ENCODE measurements at regions not wholly inside any gene's neighbourhood (a gene's known extent, or its start where the extent isn't known, plus 50 kb on each side); places are given as distances from the start of the nearest gene placed in this dataset.

- H3K27me3 ChIP-seq: no peaks in the 10 kb centered on the region
- no peaks in the 10 kb centered on the region for H3K79me2 ChIP-seq
- no peak overlapping the region for H3K4me3 ChIP-seq
- H2AFZ ChIP-seq: no peak overlapping the region
- DNase-seq (ENCODE audit: low spot score): no peak
- 86% methylated on average over 2 of the region's 2 CpGs for WGBS (ENCODE audit: low lambda C conversion rate, missing lambda C conversion rate)
- H3K27ac ChIP-seq: no peak overlapping the region
- no peaks in the 10 kb centered on the region for H4K20me1 ChIP-seq (ENCODE audit: insufficient read depth, poor library complexity, severe bottlenecking)
- no peaks in the 10 kb centered on the region for H3K36me3 ChIP-seq (replicated peaks; ENCODE audit: insufficient read depth, low read depth)
- H3K4me1 ChIP-seq (ENCODE audit: insufficient read depth): no peaks in the 10 kb centered on the region
- H3K9me2 ChIP-seq (replicated peaks; ENCODE audit: insufficient read depth): no peaks in the 10 kb centered on the region
- TF ChIP-seq, protein P1, sequence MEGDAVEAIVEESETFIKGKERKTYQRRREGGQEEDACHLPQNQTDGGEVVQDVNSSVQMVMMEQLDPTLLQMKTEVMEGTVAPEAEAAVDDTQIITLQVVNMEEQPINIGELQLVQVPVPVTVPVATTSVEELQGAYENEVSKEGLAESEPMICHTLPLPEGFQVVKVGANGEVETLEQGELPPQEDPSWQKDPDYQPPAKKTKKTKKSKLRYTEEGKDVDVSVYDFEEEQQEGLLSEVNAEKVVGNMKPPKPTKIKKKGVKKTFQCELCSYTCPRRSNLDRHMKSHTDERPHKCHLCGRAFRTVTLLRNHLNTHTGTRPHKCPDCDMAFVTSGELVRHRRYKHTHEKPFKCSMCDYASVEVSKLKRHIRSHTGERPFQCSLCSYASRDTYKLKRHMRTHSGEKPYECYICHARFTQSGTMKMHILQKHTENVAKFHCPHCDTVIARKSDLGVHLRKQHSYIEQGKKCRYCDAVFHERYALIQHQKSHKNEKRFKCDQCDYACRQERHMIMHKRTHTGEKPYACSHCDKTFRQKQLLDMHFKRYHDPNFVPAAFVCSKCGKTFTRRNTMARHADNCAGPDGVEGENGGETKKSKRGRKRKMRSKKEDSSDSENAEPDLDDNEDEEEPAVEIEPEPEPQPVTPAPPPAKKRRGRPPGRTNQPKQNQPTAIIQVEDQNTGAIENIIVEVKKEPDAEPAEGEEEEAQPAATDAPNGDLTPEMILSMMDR (IDR thresholded peaks at IDR 0.05; ENCODE audit: poor library complexity): no peak
- no peak for TF ChIP-seq EZH2phosphoT487 (IDR thresholded peaks at IDR 0.05; ENCODE audit: low read depth, severe bottlenecking, unreplicated experiment)
- no peak for TF ChIP-seq EZH2 (IDR thresholded peaks at IDR 0.05; ENCODE audit: borderline replicate concordance)
- no peak overlapping the region for H3K4me2 ChIP-seq
- H3K9me3 ChIP-seq (ENCODE audit: low read depth): no peaks in the 10 kb centered on the region
These were observed 283.0 kb upstream of the PCSK5 start for GRCh38 chr9:75607521-75607920.

- H3K27ac ChIP-seq: no peak overlapping the region
- no peaks in the 10 kb centered on the region for H4K20me1 ChIP-seq (ENCODE audit: insufficient read depth, poor library complexity, severe bottlenecking)
- no peaks in the 10 kb centered on the region for H3K9me2 ChIP-seq (replicated peaks; ENCODE audit: insufficient read depth)
- no peak overlapping the region for H3K4me2 ChIP-seq
- H3K9me3 ChIP-seq (ENCODE audit: low read depth): no peaks in the 10 kb centered on the region
- H3K27me3 ChIP-seq: no peaks in the 10 kb centered on the region
- H3K36me3 ChIP-seq (replicated peaks; ENCODE audit: insufficient read depth, low read depth): no peaks in the 10 kb centered on the region
- no peak overlapping the region for H3K4me3 ChIP-seq
- H3K79me2 ChIP-seq: no peaks in the 10 kb centered on the region
- DNase-seq (ENCODE audit: low spot score): no peak
- no peaks in the 10 kb centered on the region for H3K4me1 ChIP-seq (ENCODE audit: insufficient read depth)
- TF ChIP-seq EZH2 (IDR thresholded peaks at IDR 0.05; ENCODE audit: borderline replicate concordance) (no peak), EZH2phosphoT487 (IDR thresholded peaks at IDR 0.05; ENCODE audit: low read depth, severe bottlenecking, unreplicated experiment) (no peak)
- H2AFZ ChIP-seq: no peak overlapping the region
These were observed 281.1 kb upstream of the PCSK5 start for GRCh38 chr9:75609401-75609800.

- 92% methylated on average over 1 of the region's 1 CpG for WGBS (ENCODE audit: low lambda C conversion rate, missing lambda C conversion rate)
These were observed 280.2 kb upstream of the PCSK5 start for GRCh38 chr9:75610246-75610645.

DNA sequence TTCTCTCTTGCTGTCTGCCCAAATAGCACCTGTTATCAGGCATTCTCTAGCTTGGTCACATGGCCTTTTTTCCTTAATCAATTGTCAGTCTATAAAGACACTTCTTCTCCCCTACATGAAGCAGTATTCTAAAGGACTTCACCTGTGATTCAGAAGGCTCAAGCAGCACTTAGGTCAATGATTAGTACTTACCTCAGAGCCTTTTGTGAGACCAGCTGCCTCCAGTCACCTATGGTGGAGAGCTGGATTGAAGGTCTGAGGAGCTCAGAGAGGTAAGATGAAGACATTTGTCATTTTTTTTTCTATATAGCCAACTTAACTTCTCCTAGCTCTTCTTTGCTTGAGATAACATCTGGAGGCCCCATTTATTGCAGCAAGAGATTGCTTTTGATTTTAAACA, 278.3 kb upstream of the PCSK5 start:
- Histone ChIP-seq H3K4me3 (no peak overlapping the region), H4K20me1 (ENCODE audit: insufficient read depth, poor library complexity, severe bottlenecking) (no peaks in the 10 kb centered on the region), H3K4me1 (ENCODE audit: insufficient read depth) (no peaks in the 10 kb centered on the region), H3K27me3 (no peaks in the 10 kb centered on the region), H3K4me2 (no peak overlapping the region), H3K79me2 (no peaks in the 10 kb centered on the region), H3K9me2 (replicated peaks; ENCODE audit: insufficient read depth) (no peaks in the 10 kb centered on the region), H3K27ac (no peak overlapping the region), H2AFZ (no peak overlapping the region), H3K36me3 (replicated peaks; ENCODE audit: insufficient read depth, low read depth) (no peaks in the 10 kb centered on the region), H3K9me3 (ENCODE audit: low read depth) (no peaks in the 10 kb centered on the region)
- no peak for DNase-seq (ENCODE audit: low spot score)
- TF ChIP-seq EZH2phosphoT487 (IDR thresholded peaks at IDR 0.05; ENCODE audit: low read depth, severe bottlenecking, unreplicated experiment) (no peak), EZH2 (IDR thresholded peaks at IDR 0.05; ENCODE audit: borderline replicate concordance) (no peak)
- TF ChIP-seq, protein P1 (IDR thresholded peaks at IDR 0.05; ENCODE audit: poor library complexity): no peak

More at GRCh38 chr9:75610246-75610645, 280.2 kb upstream of the PCSK5 start:
- H3K27ac ChIP-seq: no peak overlapping the region
- no peak for TF ChIP-seq EZH2phosphoT487 (IDR thresholded peaks at IDR 0.05; ENCODE audit: low read depth, severe bottlenecking, unreplicated experiment)
- no peak for TF ChIP-seq EZH2 (IDR thresholded peaks at IDR 0.05; ENCODE audit: borderline replicate concordance)
- TF ChIP-seq, protein P1 (IDR thresholded peaks at IDR 0.05; ENCODE audit: poor library complexity): no peak
- H3K4me2 ChIP-seq: no peak overlapping the region
- DNase-seq (ENCODE audit: low spot score): no peak
- no peaks in the 10 kb centered on the region for H3K9me3 ChIP-seq (ENCODE audit: low read depth)
- H4K20me1 ChIP-seq (ENCODE audit: insufficient read depth, poor library complexity, severe bottlenecking): no peaks in the 10 kb centered on the region
- no peaks in the 10 kb centered on the region for H3K9me2 ChIP-seq (replicated peaks; ENCODE audit: insufficient read depth)
- no peaks in the 10 kb centered on the region for H3K27me3 ChIP-seq
- no peaks in the 10 kb centered on the region for H3K79me2 ChIP-seq
- no peak overlapping the region for H3K4me3 ChIP-seq
- no peaks in the 10 kb centered on the region for H3K36me3 ChIP-seq (replicated peaks; ENCODE audit: insufficient read depth, low read depth)
- H3K4me1 ChIP-seq (ENCODE audit: insufficient read depth): no peaks in the 10 kb centered on the region
- no peak overlapping the region for H2AFZ ChIP-seq

Data from hepatocyte (in vitro differentiated cells).